GM12874 (cell line): ENCODE measurements at regions not wholly inside any gene's neighbourhood (a gene's known extent, or its start where the extent isn't known, plus 50 kb on each side); places are given as distances from the start of the nearest gene placed in this dataset.

ENCODE experiments used
- CTCF ChIP-seq: IDR thresholded peaks from 2 replicates; pipeline ENCODE4 v1.5.1; 2011; ENCODE audit warnings: low read depth, mild to moderate bottlenecking, control low read depth, low read length, moderate library complexity; ENCODE audit not compliant: insufficient read depth

GRCh38 chr2:177001334-177001733 is 211.3 kb upstream of the HNRNPA3 start:
- TF ChIP-seq CTCF: no peak

- TF ChIP-seq CTCF: no peak
Measured at GRCh38 chr2:177002983-177003382, 209.6 kb upstream of the HNRNPA3 start.

- no peak for TF ChIP-seq CTCF
Measured at GRCh38 chr2:177010146-177010545, 202.4 kb upstream of the HNRNPA3 start.

GRCh38 chr2:177010861-177011260 is 201.7 kb upstream of the HNRNPA3 start:
- TF ChIP-seq CTCF: no peak

GRCh38 chr2:177014946-177015345 is 197.6 kb upstream of the HNRNPA3 start:
- no peak for TF ChIP-seq CTCF

- TF ChIP-seq CTCF: no peak
Measured at GRCh38 chr2:177015356-177015923, 197.2 kb upstream of the HNRNPA3 start.

- no peak for TF ChIP-seq CTCF
Measured at GRCh38 chr2:177020524-177021119, 192.0 kb upstream of the HNRNPA3 start.
